Activated T-helper 1 cell treated with anti-CD3 and anti-CD28 coated beads, Interleukin-2, amount 50 U/mL, for 16 hours (primary cell): ENCODE measurements at regions not wholly inside any gene's neighbourhood (a gene's known extent, or its start where the extent isn't known, plus 50 kb on each side); places are given as distances from the start of the nearest gene placed in this dataset.

Experiments used
- DNase-seq, 2 donors: peaks; one replicate each; pipeline ENCODE4 v3.0.0-alpha.2; 2020; ENCODE audit warnings: low read depth in 1 of 2, low spot score in 1 of 2

- no peak for DNase-seq
Observed at GRCh38 chr18:39796393-39796792, 2158.6 kb upstream of the PIK3C3 start.

- DNase-seq: no peak
Observed at GRCh38 chr18:39795350-39795749, 2159.7 kb upstream of the PIK3C3 start.

GRCh38 chr18:39793609-39794008 is 2161.4 kb upstream of the PIK3C3 start:
- DNase-seq: no peak

- DNase-seq: no peak
Observed at GRCh38 chr18:39788383-39788782, 2166.7 kb upstream of the PIK3C3 start.

- DNase-seq: no peak
Observed at GRCh38 chr18:39786477-39786876, 2168.6 kb upstream of the PIK3C3 start.

- DNase-seq: no peak
Observed at GRCh38 chr18:39784541-39784940, 2170.5 kb upstream of the PIK3C3 start.

GRCh38 chr18:39781565-39781964 is 2173.5 kb upstream of the PIK3C3 start:
- no peak for DNase-seq

GRCh38 chr18:39780774-39781173 is 2174.3 kb upstream of the PIK3C3 start:
- no peak for DNase-seq

- no peak for DNase-seq
Observed at GRCh38 chr18:39779926-39780325, 2175.1 kb upstream of the PIK3C3 start.

- no peak for DNase-seq
Observed at GRCh38 chr18:39776766-39777165, 2178.3 kb upstream of the PIK3C3 start.

- no peak for DNase-seq
Observed at GRCh38 chr18:39774957-39775598, 2180.0 kb upstream of the PIK3C3 start.

GRCh38 chr18:39773646-39774045 is 2181.4 kb upstream of the PIK3C3 start:
- DNase-seq: no peak

- DNase-seq: no peak
Observed at GRCh38 chr18:39772155-39772919, 2182.7 kb upstream of the PIK3C3 start.

- DNase-seq: no peak
Observed at GRCh38 chr18:39770399-39770798, 2184.6 kb upstream of the PIK3C3 start.

GRCh38 chr18:39764873-39765272 is 2190.2 kb upstream of the PIK3C3 start:
- no peak for DNase-seq

GRCh38 chr18:39761273-39761672 is 2193.8 kb upstream of the PIK3C3 start:
- no peak for DNase-seq

- DNase-seq: no peak
Observed at GRCh38 chr18:39759926-39760325, 2194.3 kb upstream of the CELF4 start.

GRCh38 chr18:39753178-39753577 is 2187.6 kb upstream of the CELF4 start:
- DNase-seq: no peak

GRCh38 chr18:39752351-39752750 is 2186.8 kb upstream of the CELF4 start:
- DNase-seq: no peak

GRCh38 chr18:39751921-39752320 is 2186.3 kb upstream of the CELF4 start:
- no peak for DNase-seq

GRCh38 chr18:39751161-39751560 is 2185.6 kb upstream of the CELF4 start:
- no peak for DNase-seq

- no peak for DNase-seq
Observed at GRCh38 chr18:39749154-39749553, 2183.6 kb upstream of the CELF4 start.

- DNase-seq: no peak
Observed at GRCh38 chr18:39748727-39749126, 2183.1 kb upstream of the CELF4 start.
